ENCODE measurements at regions not wholly inside any gene's neighbourhood (a gene's known extent, or its start where the extent isn't known, plus 50 kb on each side); places are given as distances from the start of the nearest gene placed in this dataset.

GRCh38 chr6:81694855-81695254 is 57.6 kb downstream of the TENT5A start:
- intact Hi-C loops (cut with micrococcal nuclease), result no loop called here

- intact Hi-C loops (cut with micrococcal nuclease), result no loop called here
These were observed 58.3 kb downstream of the TENT5A start for GRCh38 chr6:81694207-81694606.

GRCh38 chr6:81693266-81693665 is 59.2 kb downstream of the TENT5A start:
- intact Hi-C loops (cut with micrococcal nuclease), result no loop called here

- intact Hi-C loops (cut with micrococcal nuclease), result no loop called here
These were observed 62.4 kb downstream of the TENT5A start for GRCh38 chr6:81690073-81690472.

- intact Hi-C loops (cut with micrococcal nuclease), result no loop called here
These were observed 62.9 kb downstream of the TENT5A start for GRCh38 chr6:81689580-81689979.

DNA sequence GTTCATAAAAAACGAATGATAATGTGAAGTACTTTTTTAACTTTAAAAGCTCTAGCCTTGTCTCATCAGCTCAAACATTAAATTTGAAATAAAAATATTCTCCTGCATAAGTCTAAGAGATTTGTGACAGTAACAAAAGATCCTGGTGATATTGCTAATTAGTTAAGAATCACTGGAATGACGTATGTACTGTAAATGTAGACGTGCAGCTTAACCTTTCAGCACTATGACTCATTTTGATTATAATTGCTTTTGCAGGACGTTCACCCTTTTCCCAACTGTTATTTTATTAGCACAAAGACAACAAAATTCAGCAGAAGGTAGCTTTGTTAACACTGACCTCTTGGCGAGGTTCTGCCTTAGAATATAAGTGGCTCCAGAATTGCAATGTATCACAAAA is 68.6 kb downstream of the TENT5A start:
- intact Hi-C loops (cut with micrococcal nuclease), result no loop called here

GRCh38 chr6:81682858-81683620 is 69.4 kb downstream of the TENT5A start:
- intact Hi-C loops (cut with micrococcal nuclease), result no loop called here

DNA sequence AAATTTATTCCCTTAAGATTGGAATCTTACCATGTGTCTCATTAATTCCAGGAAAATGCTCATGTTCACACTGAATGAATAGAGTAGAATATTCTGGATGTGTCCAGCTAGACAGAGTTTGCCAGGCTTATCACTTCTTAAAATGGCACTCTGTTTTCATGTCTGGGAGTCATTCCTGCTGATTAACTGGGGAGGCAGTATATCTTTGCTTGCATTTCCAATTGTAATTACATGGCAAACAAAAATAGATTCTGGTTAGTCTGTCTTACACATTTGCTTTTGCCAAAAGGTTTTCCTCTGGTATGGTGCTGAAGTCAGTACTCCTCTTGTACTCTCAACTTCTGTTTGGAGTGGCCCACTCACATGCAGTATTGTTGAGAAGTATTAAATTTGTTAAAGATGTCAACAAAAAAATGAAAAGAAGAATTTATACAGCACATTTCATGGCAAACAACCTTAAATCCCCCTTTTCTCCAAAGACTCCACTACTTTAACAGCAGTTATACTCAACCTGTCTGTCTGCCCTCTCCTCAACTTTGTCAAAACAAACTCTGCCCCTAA is 70.2 kb downstream of the TENT5A start:
- intact Hi-C loops (cut with micrococcal nuclease), result no loop called here

- intact Hi-C loops (cut with micrococcal nuclease), result no loop called here
These were observed 83.0 kb downstream of the TENT5A start for GRCh38 chr6:81669445-81669844.

GRCh38 chr6:81668615-81669047 is 83.8 kb downstream of the TENT5A start:
- intact Hi-C loops (cut with micrococcal nuclease), result no loop called here

- intact Hi-C loops (cut with micrococcal nuclease), result no loop called here
These were observed 86.0 kb downstream of the TENT5A start for GRCh38 chr6:81666481-81666880.

DNA sequence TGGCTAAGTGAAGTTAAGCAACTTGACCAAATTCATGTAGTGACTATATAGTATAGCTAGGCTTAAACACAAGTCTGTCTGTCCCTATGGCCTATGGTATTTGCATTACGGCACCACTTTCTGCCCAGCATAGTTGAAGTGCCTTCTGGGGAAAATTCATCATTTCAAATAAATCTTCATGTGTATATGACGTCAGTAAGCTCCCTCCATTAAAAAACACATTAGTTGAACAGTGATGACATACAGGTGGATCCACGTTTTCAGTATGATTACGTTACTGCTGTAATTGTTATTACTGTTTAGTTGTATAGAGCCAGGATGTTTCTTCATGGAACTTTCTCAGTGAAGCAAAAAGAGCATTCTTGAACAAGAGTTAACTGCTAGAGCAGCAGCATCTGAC is 96.2 kb downstream of the TENT5A start:
- intact Hi-C loops (cut with micrococcal nuclease), result no loop called here

DNA sequence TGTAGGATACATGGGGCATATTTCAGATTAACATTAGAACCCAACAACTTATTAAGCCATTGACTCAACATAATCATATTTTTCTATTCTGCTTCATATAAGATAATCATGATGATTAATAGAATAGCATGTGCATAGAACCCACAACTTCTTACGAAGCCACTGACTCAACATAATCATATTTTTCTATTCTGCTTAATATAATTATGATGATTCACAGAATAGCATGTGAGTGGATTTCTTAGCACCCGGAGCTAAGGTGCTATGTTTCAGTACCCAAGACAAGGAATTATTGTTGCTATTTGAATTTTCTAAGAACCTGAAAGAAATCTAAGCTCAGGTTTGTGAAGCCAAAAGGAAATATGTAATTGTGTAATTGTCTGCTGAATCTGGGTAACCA is 96.8 kb downstream of the TENT5A start:
- intact Hi-C loops (cut with micrococcal nuclease), result no loop called here

DNA sequence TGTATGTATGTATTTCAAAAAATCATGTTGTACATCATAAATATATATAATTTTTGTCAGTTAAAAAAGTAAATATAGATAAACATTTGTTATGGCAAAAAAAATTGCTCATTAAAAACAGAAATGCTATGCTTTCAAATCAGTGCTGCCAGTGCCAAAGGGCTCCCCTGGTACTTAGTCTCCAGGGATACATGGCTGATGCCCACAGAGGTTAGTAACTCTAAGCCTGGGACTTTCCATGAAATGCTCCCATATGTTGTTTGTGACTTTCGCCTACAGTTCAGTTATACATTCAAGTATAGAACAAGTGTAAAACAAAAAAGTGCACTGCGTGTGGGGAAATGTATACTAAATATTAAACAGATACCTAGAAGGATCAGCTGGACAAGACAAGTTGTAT is 104.0 kb downstream of the TENT5A start:
- intact Hi-C loops (cut with micrococcal nuclease), result no loop called here

DNA sequence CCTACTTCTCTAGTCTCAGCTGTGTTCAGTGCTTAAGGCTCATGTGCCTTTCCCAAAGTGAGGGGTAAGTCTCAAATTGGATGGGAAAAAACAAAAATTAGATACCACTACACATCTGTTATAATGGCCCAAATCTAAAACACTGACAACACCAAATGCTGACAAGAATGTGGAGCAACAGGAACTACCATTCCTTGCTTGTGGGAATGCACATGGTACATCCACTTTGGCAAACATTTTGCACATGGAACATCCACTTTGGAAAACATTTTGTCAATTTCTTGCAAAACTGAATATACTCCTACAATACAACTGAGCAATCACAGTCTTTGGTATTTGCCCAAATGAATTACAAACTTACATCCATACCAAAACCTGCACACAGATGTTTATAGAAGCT is 109.3 kb downstream of the TENT5A start:
- intact Hi-C loops (cut with micrococcal nuclease), result no loop called here

GRCh38 chr6:81640891-81641290 is 111.6 kb downstream of the TENT5A start:
- intact Hi-C loops (cut with micrococcal nuclease), result no loop called here

DNA sequence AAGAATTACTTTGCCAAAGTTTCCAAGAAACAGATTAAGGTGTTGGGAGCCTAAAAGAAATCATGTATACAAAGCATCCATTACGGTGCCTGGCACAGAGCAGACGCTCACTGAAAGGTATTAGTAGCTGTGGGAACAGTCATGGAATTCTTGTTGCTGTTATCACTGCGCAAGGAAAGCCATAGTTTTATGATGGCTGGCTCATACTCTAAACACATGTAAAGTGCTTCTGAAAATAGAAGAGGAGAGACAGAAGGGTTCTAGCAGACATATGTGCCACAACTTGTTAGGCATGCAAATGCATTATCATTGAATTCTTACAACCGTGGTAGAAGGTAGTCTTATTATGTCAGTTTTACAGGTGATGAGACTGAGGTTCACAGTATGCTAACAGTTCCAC is 112.4 kb downstream of the TENT5A start:
- intact Hi-C loops (cut with micrococcal nuclease), result no loop called here

GRCh38 chr6:81638366-81638765 is 114.1 kb downstream of the TENT5A start:
- intact Hi-C loops (cut with micrococcal nuclease), result no loop called here

DNA sequence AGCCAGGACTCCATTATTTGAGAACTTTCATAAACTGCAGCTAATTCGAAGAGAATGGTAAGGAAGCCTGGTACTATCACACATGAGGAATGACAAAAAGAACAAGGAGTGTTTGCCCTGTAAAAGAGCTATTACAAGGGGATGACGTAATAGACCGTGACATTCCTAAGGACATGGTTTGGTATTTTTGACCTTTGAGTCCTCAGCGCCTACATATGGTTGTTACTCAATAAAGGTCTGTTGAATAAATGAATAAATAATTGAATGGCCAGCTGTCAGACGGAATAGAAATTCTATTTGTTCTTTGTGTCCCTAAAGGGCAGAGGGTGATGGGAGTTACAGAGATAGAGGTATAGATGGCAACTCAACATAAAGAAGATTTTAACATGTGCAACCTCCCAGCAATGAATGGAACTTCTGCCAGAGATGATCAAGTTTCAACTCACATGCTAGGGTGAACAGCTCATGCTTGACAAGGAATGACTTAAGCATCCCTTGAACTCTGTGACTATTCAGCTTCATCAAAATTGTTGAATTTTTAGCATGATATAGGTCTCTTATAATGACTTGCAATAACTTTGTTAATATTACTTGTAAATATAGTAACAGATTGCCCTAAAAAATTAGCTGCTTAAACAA is 115.4 kb downstream of the TENT5A start:
- intact Hi-C loops (cut with micrococcal nuclease), result no loop called here

DNA sequence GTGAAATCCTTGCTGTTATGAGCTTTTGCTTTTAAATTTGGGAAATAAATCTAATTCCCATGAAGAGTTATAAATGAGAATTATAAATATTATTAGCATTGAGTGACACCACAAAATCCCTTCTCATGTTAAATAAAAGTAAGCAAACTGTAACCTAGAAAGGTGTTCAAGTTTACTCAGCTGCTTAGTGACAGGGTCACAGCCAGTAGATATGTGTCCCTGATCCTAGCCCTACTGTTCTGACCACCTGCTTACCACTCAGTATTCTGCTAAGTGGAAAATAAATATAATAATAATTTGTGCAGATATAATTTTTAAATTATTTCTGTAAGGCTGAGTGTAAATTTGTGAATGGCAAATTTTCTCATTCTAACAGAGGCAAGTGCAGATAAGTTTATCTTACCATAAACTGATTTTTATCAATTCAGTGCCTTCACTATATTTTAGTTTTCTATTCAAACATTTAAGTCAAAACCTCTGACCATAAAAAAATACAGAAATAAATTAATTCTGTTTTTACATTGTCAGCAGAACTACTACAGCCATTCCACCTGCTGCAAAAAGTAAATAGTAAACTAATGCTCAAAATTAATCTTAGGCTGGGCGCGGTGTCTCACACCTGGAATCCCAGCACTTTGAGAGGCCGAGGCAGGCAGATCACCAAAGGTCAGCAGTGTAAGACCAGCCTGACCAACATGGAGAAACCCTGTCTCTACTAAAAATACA is 118.2 kb downstream of the TENT5A start:
- intact Hi-C loops (cut with micrococcal nuclease), result no loop called here

DNA sequence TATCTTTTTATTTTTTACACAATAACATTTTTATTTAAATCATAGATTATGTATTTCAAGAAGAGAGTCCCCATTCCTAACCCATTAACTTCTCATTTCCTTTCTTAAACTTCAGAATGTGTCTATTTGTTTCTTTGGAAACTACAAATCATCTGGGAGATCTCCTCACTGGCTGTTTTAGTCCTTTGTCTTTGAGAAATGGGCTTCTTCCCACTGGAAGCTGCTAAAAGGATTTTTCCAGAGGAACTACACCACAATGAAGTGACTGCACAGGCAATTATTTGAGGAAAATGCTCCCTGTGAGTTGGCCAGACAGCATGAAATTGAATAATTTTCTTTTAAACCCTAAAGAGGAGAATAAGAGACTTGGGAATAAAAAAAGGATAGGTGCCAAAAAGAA is 119.1 kb downstream of the TENT5A start:
- intact Hi-C loops (cut with micrococcal nuclease), result no loop called here

DNA sequence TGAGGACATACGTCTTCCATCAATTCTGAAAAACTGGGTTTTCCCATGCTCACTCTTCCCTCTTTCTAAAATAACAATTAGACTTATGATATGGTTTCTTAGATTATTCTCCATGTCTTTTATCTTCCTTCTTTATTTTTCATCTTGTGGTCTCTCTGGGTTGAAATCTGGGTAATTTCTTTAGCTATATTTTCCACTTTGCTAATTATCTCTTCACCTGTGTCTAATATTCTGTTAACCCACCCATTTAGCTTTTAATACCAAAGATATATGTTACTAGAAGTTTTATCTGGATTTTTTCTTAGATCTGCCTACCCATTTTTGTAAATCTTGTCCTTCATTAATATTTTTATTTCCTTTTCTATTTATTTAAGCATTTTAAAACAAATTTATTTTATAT is 121.8 kb downstream of the TENT5A start:
- intact Hi-C loops (cut with micrococcal nuclease), result no loop called here
